CD4-positive, alpha-beta T cell (primary cell): ENCODE measurements at regions not wholly inside any gene's neighbourhood (a gene's known extent, or its start where the extent isn't known, plus 50 kb on each side); places are given as distances from the start of the nearest gene placed in this dataset.

Experiments used
- ATAC-seq: fragments of 200-7000 bp; cut with Tn5 transposase; one replicate; pipeline ENCODE4 v1.10.0; 2022; ENCODE audit warnings: mild to moderate bottlenecking; ENCODE audit not compliant: poor library complexity
- CTCF ChIA-PET: fragments of 350-600 bp; sonication (Branson Sonifier 250); formaldehyde crosslinking; loops from one replicate; lab custom pipeline; 2021; ENCODE audit warnings: antibody characterized with exemption, inconsistent platforms; lab: Charles Lee
- POLR2A ChIA-PET: fragments of 350-600 bp; sonication (Branson Sonifier 250); formaldehyde crosslinking; loops from one replicate; lab custom pipeline; 2021; ENCODE audit warnings: antibody characterized with exemption, inconsistent platforms; lab: Charles Lee
- DNase-seq, 14 experiments: peaks; one replicate each; pipeline ENCODE4 v3.0.0-alpha.2; 2013 to 2020; ENCODE audit warnings: mixed read lengths in 2 of 14
- H3K27ac ChIP-seq, 2 donors: one replicate each; pipeline versions ENCODE4 v1.5.1 to v1.7.0; 2013; ENCODE audit warnings: low read length in 2 of 2, low read depth in 1 of 2, mild to moderate bottlenecking in 1 of 2
- H3K27me3 ChIP-seq, 2 experiments: 1 replicate in 1 of 2; 2 replicates in 1 of 2; pipeline versions ENCODE4 v1.6.1 to v1.7.0; 2013; ENCODE audit warnings: low read length in 2 of 2, control low read depth in 1 of 2, mild to moderate bottlenecking in 1 of 2, moderate library complexity in 1 of 2; ENCODE audit not compliant: insufficient read depth in 2 of 2, control insufficient read depth in 1 of 2
- H3K36me3 ChIP-seq: one replicate; pipeline ENCODE4 v1.6.1; 2013; ENCODE audit warnings: low read length, control low read depth; ENCODE audit not compliant: insufficient read depth
- H3K4me1 ChIP-seq: one replicate; pipeline ENCODE4 v1.6.1; 2013; ENCODE audit warnings: low read length, control low read depth; ENCODE audit not compliant: insufficient read depth
- H3K4me3 ChIP-seq: one replicate; pipeline ENCODE4 v1.5.1; 2013; ENCODE audit warnings: mild to moderate bottlenecking, low read length, moderate library complexity
- H3K9me3 ChIP-seq, 2 experiments: 1 replicate in 1 of 2; 2 replicates in 1 of 2; pipeline versions ENCODE4 v1.6.1 to v1.7.0; 2013; ENCODE audit warnings: low read length in 2 of 2, mild to moderate bottlenecking in 2 of 2, control low read depth in 1 of 2, moderate library complexity in 1 of 2; ENCODE audit not compliant: control insufficient read depth in 1 of 2, insufficient read depth in 1 of 2
- H3K27ac Mint-ChIP-seq: one replicate; pipeline ENCODE4 v1.8.0; 2020; ENCODE audit warnings: mixed read lengths
- H3K27me3 Mint-ChIP-seq: one replicate; pipeline ENCODE4 v1.8.0; 2021; ENCODE audit warnings: mixed read lengths
- H3K36me3 Mint-ChIP-seq: one replicate; pipeline ENCODE4 v1.8.0; 2021; ENCODE audit warnings: low read depth, mixed read lengths
- H3K4me1 Mint-ChIP-seq: one replicate; pipeline ENCODE4 v1.8.0; 2021; ENCODE audit warnings: low read depth, mixed read lengths
- H3K4me3 Mint-ChIP-seq: one replicate; pipeline ENCODE4 v1.8.0; 2020; ENCODE audit warnings: mild to moderate bottlenecking, mixed read lengths
- H3K9me3 Mint-ChIP-seq: one replicate; pipeline ENCODE4 v1.8.0; 2020; ENCODE audit warnings: mixed read lengths
- intact Hi-C, 2 experiments: fragments of 100-400 bp; cut with DNase I in 1 of 2; cut with micrococcal nuclease in 1 of 2; formaldehyde crosslinking; loops; one replicate each; pipeline versions ENCODE4 v1.15.1 to v1.9.0; 2023 to 2025; cut with DNase I, micrococcal nuclease
- TF ChIP-seq, protein P1 (sequence below): fragments of 200-600 bp; IDR thresholded peaks from one replicate; pipeline ENCODE4 v1.8.0; 2022; ENCODE audit warnings: antibody characterized with exemption, mild to moderate bottlenecking

DNA sequence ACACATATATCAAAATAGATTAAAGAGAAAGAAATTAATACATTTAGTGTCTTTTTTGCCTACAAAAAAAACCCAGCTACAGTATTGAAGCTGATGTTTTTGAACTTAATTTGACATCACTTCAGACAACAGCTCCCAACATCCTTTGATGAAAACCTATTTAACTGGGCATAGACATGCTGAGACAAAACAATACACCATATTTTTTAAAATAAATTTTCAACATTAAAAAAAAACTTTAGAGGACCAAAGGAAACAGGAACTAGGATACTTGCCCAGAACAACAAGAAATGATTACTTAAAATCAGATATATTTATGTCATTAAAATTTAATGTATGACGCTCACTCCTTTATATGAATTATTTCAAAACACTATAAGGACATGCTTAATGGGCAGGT, 178.1 kb downstream of the MREG start:
- Mint-ChIP-seq H3K4me1 (no peaks in the 10 kb centered on the region), H3K27ac (no peak overlapping the region), H3K4me3 (no peak overlapping the region), H3K36me3 (no peaks in the 10 kb centered on the region), H3K9me3 (no peaks in the 10 kb centered on the region), H3K27me3 (no peaks in the 10 kb centered on the region)
- Histone ChIP-seq H3K36me3 (no peaks in the 10 kb centered on the region), H3K27me3 (peaks cover 0 to 2% of the 10 kb centered on the region in 2 experiments), H3K4me3 (no peak overlapping the region), H3K27ac (no peak overlapping the region), H3K9me3 (no peaks in the 10 kb centered on the region), H3K4me1 (no peaks in the 10 kb centered on the region)
- POLR2A ChIA-PET = no interaction called here
- intact Hi-C loops = no loop called here
- DNase-seq (no peak), ATAC-seq (no peak)
- TF ChIP-seq, protein P1, sequence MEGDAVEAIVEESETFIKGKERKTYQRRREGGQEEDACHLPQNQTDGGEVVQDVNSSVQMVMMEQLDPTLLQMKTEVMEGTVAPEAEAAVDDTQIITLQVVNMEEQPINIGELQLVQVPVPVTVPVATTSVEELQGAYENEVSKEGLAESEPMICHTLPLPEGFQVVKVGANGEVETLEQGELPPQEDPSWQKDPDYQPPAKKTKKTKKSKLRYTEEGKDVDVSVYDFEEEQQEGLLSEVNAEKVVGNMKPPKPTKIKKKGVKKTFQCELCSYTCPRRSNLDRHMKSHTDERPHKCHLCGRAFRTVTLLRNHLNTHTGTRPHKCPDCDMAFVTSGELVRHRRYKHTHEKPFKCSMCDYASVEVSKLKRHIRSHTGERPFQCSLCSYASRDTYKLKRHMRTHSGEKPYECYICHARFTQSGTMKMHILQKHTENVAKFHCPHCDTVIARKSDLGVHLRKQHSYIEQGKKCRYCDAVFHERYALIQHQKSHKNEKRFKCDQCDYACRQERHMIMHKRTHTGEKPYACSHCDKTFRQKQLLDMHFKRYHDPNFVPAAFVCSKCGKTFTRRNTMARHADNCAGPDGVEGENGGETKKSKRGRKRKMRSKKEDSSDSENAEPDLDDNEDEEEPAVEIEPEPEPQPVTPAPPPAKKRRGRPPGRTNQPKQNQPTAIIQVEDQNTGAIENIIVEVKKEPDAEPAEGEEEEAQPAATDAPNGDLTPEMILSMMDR = no peak
- CTCF ChIA-PET = no interaction called here

DNA sequence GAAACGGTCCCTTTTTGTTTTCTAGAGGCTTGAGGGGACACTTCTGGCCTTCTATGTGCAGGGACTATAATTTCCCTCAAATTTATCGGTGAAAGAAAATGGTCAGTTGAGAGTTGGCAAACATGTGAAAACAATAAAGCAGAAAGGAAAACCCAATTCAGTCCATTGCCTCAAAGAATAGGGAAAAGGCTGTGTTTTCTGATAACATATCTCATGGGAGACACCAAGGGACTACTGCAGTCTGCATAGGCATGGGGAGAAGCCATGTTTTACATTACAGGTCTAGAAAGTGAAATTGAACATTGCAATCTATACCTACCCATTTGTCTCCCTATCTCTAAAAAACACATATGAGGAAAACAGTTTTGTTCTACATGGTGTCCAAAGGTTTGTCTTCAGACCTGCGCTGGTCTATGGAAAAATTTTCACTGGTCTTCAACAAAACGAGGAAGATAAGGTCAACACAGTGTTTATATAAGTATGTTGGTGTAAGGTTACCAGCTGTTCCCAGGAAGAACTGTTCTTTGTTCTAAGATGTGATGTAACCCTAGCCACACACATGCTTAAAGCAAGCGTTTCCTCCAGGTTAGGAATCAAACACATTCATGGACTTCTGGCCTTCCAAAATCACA, 179.7 kb downstream of the MREG start:
- ChIA-PET CTCF (interaction anchor here (0.6 kb wide), 1 partner anchor 30 kb away, joined by 4 read pairs; no protein-coding TSS in a partner anchor), POLR2A (no interaction called here)
- H3K27me3 Mint-ChIP-seq = no peaks in the 10 kb centered on the region
- no peak overlapping the region for H3K4me3 ChIP-seq
- no peaks in the 10 kb centered on the region for H3K36me3 ChIP-seq
- H3K36me3 Mint-ChIP-seq = no peaks in the 10 kb centered on the region
- TF ChIP-seq, protein P1 = no peak
- no peaks in the 10 kb centered on the region for H3K4me1 Mint-ChIP-seq
- H3K4me3 Mint-ChIP-seq = no peak overlapping the region
- H3K9me3 ChIP-seq = no peaks in the 10 kb centered on the region
- DNase-seq (no peak), ATAC-seq (no peak)
- no peak overlapping the region for H3K27ac Mint-ChIP-seq
- H3K27ac ChIP-seq = no peak overlapping the region
- H3K27me3 ChIP-seq = no peaks in the 10 kb centered on the region
- intact Hi-C loops = no loop called here
- H3K4me1 ChIP-seq = no peaks in the 10 kb centered on the region
- no peaks in the 10 kb centered on the region for H3K9me3 Mint-ChIP-seq

DNA sequence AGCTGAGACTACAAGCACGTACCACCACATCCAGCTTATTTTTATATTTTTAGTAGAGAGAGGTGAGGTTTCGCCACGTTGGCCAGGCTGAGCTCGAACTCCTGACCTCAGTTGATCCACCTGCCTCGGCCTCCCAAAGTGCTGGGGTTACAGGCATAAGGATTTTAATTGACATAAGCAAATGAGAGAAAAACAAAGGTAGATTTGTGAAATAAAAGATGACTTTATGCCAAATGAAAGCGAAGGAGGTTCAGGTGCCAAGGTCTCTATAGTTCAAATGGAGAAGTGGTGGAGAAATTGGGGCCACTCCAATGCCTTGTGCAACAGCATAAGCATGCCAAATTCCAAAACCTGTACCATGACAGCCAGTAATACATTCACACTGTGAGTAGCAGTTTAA, 180.6 kb downstream of the MREG start:
- TF ChIP-seq, protein P1 = no peak
- Histone ChIP-seq H3K36me3 (no peaks in the 10 kb centered on the region), H3K9me3 (no peaks in the 10 kb centered on the region), H3K4me1 (no peaks in the 10 kb centered on the region), H3K27ac (no peak overlapping the region), H3K27me3 (no peaks in the 10 kb centered on the region), H3K4me3 (no peak overlapping the region)
- Mint-ChIP-seq H3K27me3 (no peaks in the 10 kb centered on the region), H3K4me1 (no peaks in the 10 kb centered on the region), H3K27ac (no peak overlapping the region), H3K4me3 (no peak overlapping the region), H3K36me3 (no peaks in the 10 kb centered on the region), H3K9me3 (no peaks in the 10 kb centered on the region)
- no peak for DNase-seq
- POLR2A ChIA-PET = no interaction called here
- intact Hi-C loops = no loop called here
- CTCF ChIA-PET = no interaction called here
- no peak for ATAC-seq
